ENCODE measurements at regions not wholly inside any gene's neighbourhood (a gene's known extent, or its start where the extent isn't known, plus 50 kb on each side); places are given as distances from the start of the nearest gene placed in this dataset.

DNA sequence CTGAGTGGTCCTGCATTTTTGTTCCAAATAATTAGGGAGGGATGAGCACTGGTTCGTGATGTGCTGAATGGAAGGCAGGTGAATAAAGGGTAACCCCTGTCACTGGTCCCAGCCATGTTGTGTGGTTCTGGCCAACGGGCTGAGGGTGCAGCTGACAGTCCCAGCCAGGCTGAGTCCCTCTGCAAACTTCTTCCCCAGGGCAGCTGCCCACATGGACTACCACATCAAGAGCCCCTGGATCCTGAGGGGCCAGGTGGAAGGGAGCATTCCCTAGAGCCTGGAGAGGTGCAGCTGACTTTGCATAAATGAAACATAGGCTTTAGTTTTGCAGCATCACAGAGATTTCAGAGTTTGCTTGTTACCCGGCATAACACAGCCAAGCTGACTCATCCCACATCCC lies 219.8 kb upstream of the MYT1L start:
- peaks cover 16% of the 10 kb centered on the region for H3K9me3 ChIP-seq
- no peak overlapping the region for H3K4me3 ChIP-seq
- no peaks in the 10 kb centered on the region for H3K4me1 ChIP-seq
- intact Hi-C loops (cut with DNase I): no loop called here
- no peak for DNase-seq
- WGBS, 3 donors: 75 to 82% (median 78%) methylated on average over 3 of the region's 3 CpGs
- no peak overlapping the region for H3K27ac ChIP-seq
- TF ChIP-seq, protein P1, sequence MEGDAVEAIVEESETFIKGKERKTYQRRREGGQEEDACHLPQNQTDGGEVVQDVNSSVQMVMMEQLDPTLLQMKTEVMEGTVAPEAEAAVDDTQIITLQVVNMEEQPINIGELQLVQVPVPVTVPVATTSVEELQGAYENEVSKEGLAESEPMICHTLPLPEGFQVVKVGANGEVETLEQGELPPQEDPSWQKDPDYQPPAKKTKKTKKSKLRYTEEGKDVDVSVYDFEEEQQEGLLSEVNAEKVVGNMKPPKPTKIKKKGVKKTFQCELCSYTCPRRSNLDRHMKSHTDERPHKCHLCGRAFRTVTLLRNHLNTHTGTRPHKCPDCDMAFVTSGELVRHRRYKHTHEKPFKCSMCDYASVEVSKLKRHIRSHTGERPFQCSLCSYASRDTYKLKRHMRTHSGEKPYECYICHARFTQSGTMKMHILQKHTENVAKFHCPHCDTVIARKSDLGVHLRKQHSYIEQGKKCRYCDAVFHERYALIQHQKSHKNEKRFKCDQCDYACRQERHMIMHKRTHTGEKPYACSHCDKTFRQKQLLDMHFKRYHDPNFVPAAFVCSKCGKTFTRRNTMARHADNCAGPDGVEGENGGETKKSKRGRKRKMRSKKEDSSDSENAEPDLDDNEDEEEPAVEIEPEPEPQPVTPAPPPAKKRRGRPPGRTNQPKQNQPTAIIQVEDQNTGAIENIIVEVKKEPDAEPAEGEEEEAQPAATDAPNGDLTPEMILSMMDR (IDR thresholded peaks at IDR 0.05): no peak
- ATAC-seq: no peak
- H3K27me3 ChIP-seq (ENCODE audit: insufficient read depth in 3 of 3, low read length in 2 of 3): no peaks in the 10 kb centered on the region
- H3K36me3 ChIP-seq (ENCODE audit: insufficient read depth in 1 of 2, low read depth in 1 of 2): no peaks in the 10 kb centered on the region

DNA sequence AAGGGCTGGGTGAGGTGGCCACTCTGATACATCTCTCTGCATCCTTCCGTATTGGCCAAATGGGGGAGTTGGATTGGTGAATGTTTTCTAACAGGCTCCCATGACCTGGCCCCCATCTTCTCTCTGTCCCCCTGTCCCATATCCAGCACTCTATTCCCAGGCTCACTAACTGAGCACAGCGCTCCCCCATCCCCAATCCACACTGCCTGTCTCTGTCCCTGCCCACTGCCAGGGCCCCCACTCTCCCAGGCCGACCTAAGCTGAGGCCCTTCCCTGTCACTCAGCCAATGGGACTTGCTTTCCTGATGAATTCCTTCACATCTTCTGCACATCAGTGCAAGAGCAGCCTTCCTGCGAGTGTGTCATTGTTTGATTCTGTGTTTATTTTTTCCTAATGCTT lies 216.8 kb upstream of the MYT1L start:
- intact Hi-C loops (cut with DNase I): no loop called here
- no peaks in the 10 kb centered on the region for H3K27me3 ChIP-seq (ENCODE audit: insufficient read depth in 3 of 3, low read length in 2 of 3)
- WGBS, 3 donors: 68 to 76% (median 70%) methylated on average over 4 of the region's 4 CpGs
- H3K27ac ChIP-seq: no peak overlapping the region
- TF ChIP-seq, protein P1 (IDR thresholded peaks at IDR 0.05): no peak
- no peaks in the 10 kb centered on the region for H3K36me3 ChIP-seq (ENCODE audit: insufficient read depth in 1 of 2, low read depth in 1 of 2)
- DNase-seq (no peak), ATAC-seq (no peak)
- H3K4me3 ChIP-seq: no peak overlapping the region
- H3K9me3 ChIP-seq: peaks cover 3% of the 10 kb centered on the region
- no peaks in the 10 kb centered on the region for H3K4me1 ChIP-seq

DNA sequence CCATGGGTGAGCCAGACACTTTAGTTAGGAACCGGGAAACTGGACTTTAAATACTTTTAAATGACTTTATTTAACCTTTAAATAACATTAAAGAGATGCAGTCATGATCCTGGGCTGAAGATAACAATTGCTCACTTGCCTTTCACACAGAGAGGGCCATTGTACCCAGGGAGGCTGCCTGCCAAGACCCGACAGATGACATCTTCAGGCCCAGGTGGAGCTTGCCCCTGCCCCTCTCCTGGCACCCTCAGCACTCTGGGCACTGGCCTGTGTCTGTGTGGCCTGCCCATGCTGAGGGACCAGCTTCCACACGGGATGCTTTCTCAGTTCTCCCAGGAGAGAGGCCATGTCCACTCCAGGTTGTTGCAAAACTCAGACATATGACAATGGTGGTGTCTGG lies 216.4 kb upstream of the MYT1L start:
- no peak overlapping the region for H3K27ac ChIP-seq
- no peaks in the 10 kb centered on the region for H3K27me3 ChIP-seq (ENCODE audit: insufficient read depth in 3 of 3, low read length in 2 of 3)
- no peak for DNase-seq
- no peaks in the 10 kb centered on the region for H3K4me1 ChIP-seq
- 48 to 53% (median 48%) methylated on average over 3 of the region's 3 CpGs for WGBS, 3 donors
- intact Hi-C loops (cut with DNase I): no loop called here
- no peak for ATAC-seq
- no peaks in the 10 kb centered on the region for H3K36me3 ChIP-seq (ENCODE audit: insufficient read depth in 1 of 2, low read depth in 1 of 2)
- H3K4me3 ChIP-seq: no peak overlapping the region
- no peaks in the 10 kb centered on the region for H3K9me3 ChIP-seq
- TF ChIP-seq, protein P1 (IDR thresholded peaks at IDR 0.05): no peak

DNA sequence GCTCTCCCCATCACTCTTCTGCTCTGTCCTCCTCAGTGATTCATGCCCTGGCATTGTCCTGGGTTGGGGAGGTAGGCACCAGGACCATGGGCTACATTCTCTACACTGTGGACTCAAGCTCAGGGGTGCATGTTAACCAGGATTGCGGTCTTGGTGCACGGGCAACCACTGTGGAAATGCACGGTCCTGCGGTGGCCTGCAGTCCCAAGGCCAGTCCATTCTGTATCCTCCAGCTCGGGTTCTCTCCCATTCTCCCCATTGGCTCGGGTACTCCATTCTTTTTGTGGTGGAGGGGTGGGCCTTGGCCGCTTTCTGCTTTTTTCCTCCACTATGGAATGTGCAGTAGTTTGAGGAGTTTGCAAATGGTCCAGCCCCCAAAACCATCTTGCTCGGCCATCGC lies 215.0 kb upstream of the MYT1L start:
- Histone ChIP-seq H3K27me3 (ENCODE audit: insufficient read depth in 3 of 3, low read length in 2 of 3) (no peaks in the 10 kb centered on the region), H3K4me1 (peaks cover 5% of the 10 kb centered on the region), H3K36me3 (ENCODE audit: insufficient read depth in 1 of 2, low read depth in 1 of 2) (no peaks in the 10 kb centered on the region), H3K4me3 (no peak overlapping the region), H3K27ac (no peak overlapping the region), H3K9me3 (no peaks in the 10 kb centered on the region)
- 94% methylated on average over 9 of the region's 9 CpGs for WGBS, 3 donors
- DNase-seq: no peak
- intact Hi-C loops (cut with DNase I): no loop called here
- ATAC-seq: no peak
- TF ChIP-seq, protein P1 (IDR thresholded peaks at IDR 0.05): no peak

DNA sequence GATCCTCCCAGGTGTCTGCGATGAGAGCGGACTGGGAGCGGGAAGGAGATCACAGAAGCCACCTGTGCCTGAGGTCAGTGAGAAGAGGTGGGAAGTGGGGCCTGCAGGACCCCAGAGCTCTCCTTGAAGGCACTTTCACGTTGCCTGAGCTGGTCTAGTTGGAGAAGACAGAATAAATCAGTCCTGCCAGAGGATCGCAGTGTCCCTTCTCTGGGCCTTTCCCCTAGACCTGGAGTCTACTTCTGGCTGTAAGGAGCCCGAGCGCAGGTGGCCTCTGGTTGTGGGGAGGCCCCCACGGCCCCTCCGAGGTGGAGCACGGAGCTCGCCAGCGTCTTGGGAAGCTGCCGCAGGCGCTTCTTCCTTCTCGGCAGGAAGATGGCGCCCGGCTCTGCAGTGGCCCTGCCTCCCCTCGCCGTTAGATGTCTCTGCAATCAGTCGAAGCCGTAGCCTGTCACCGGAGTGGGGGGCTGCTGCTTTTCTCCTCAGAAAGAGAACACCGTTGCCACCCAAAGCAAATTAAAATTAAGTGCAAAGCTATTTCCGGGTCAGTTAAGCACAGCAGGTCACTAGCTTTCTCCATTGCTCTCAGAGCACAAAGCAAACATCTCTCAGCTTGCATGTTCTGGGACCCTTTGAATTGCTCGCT lies 212.0 kb upstream of the MYT1L start:
- ATAC-seq (no peak), DNase-seq (no peak)
- peaks cover 9% of the 10 kb centered on the region for H3K4me1 ChIP-seq
- 66 to 73% (median 71%) methylated on average over 24 to 25 of the region's 25 CpGs for WGBS, 3 donors
- H3K9me3 ChIP-seq: no peaks in the 10 kb centered on the region
- H3K27me3 ChIP-seq (ENCODE audit: insufficient read depth in 3 of 3, low read length in 2 of 3): no peaks in the 10 kb centered on the region
- H3K4me3 ChIP-seq: no peak overlapping the region
- H3K36me3 ChIP-seq (ENCODE audit: insufficient read depth in 1 of 2, low read depth in 1 of 2): no peaks in the 10 kb centered on the region
- intact Hi-C loops (cut with DNase I): no loop called here
- TF ChIP-seq, protein P1 (IDR thresholded peaks at IDR 0.05): no peak
- H3K27ac ChIP-seq: no peak overlapping the region
